ENCODE measurements at regions not wholly inside any gene's neighbourhood (a gene's known extent, or its start where the extent isn't known, plus 50 kb on each side); places are given as distances from the start of the nearest gene placed in this dataset.

DNA sequence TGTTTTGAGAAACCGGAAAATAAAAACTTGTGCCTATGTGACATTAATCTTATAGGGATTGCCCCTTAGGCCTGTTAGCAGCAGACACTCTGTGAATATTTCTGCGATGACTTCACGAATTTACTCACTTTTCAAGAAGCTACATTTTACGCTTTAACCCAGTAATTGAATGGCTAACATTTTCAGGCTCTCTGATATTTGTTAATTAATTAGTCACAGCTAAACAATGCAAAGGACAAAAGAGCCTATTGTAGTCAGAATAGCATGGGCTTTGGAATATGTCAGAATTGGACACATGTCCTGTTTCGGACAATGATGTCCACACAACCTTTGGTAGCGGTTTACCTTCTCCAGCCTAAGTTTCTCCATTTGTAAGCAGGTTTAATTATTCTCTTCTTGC, 506.6 kb downstream of the EFNB2 start:
- no peaks in the 10 kb centered on the region for H3K9me3 ChIP-seq (ENCODE audit: control insufficient read depth, low read length)
- intact Hi-C loops (cut with DNase I), result no loop called here
- 95 to 96% methylated on average over 6 of the region's 6 CpGs for WGBS, 2 donors
- H3K36me3 ChIP-seq (ENCODE audit: control insufficient read depth in 1 of 2, insufficient read depth in 2 of 2, low read length in 1 of 2), result no peaks in the 10 kb centered on the region
- no peak for ATAC-seq (ENCODE audit: low FRiP score)
- DNase-seq, result no peak
- H3K4me1 ChIP-seq (ENCODE audit: control insufficient read depth in 1 of 2, insufficient read depth in 2 of 2, low read length in 2 of 2), result no peaks in the 10 kb centered on the region
- H3K27me3 ChIP-seq (ENCODE audit: control insufficient read depth in 1 of 2, insufficient read depth in 2 of 2, low read length in 1 of 2), result no peaks in the 10 kb centered on the region
- H3K27ac ChIP-seq (ENCODE audit: low read depth in 1 of 2, low read length in 2 of 2), result no peak overlapping the region
- H3K4me3 ChIP-seq (ENCODE audit: low read length in 2 of 2), result no peak overlapping the region

- ATAC-seq (ENCODE audit: low FRiP score), result no peak
- intact Hi-C loops (cut with DNase I), result no loop called here
- 85 to 92% methylated on average over 2 of the region's 2 CpGs for WGBS, 2 donors
- DNase-seq, result no peak
- no peak overlapping the region for H3K4me3 ChIP-seq (ENCODE audit: low read length in 2 of 2)
- peaks cover 1% of the 10 kb centered on the region for H3K9me3 ChIP-seq (ENCODE audit: control insufficient read depth, low read length)
- H3K36me3 ChIP-seq (ENCODE audit: control insufficient read depth in 1 of 2, insufficient read depth in 2 of 2, low read length in 1 of 2), result no peaks in the 10 kb centered on the region
- H3K27ac ChIP-seq (ENCODE audit: low read depth in 1 of 2, low read length in 2 of 2), result no peak overlapping the region
- H3K4me1 ChIP-seq (ENCODE audit: control insufficient read depth in 1 of 2, insufficient read depth in 2 of 2, low read length in 2 of 2), result no peaks in the 10 kb centered on the region
- H3K27me3 ChIP-seq (ENCODE audit: control insufficient read depth in 1 of 2, insufficient read depth in 2 of 2, low read length in 1 of 2), result no peaks in the 10 kb centered on the region
Measured at GRCh38 chr13:106011600-106011999, 523.9 kb downstream of the EFNB2 start.

- no peaks in the 10 kb centered on the region for H3K4me1 ChIP-seq (ENCODE audit: control insufficient read depth in 1 of 2, insufficient read depth in 2 of 2, low read length in 2 of 2)
Measured at GRCh38 chr13:106010836-106011235, 524.6 kb downstream of the EFNB2 start.

DNA sequence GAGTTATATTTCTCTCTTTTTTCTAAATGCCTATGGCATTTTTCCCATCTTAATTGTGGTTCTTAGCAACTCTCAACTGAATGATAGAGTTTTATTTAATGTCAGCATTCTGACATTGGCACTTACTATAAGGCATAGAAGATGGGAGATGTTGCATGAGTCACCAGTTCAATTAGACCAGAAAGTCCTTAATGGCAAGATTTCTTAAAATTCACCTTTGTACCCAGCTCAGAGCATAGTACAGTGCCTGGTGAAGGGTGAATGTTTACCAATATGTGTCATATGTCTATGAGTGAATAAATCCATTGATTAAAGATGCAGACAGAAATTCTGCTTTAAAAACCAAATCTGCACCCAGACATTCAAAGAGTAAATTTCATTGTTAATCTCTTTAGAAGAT, 526.9 kb downstream of the EFNB2 start:
- DNase-seq (no peak), ATAC-seq (ENCODE audit: low FRiP score) (no peak)
- Histone ChIP-seq H3K27ac (ENCODE audit: low read depth in 1 of 2, low read length in 2 of 2) (no peak overlapping the region), H3K9me3 (ENCODE audit: control insufficient read depth, low read length) (no peaks in the 10 kb centered on the region), H3K4me1 (ENCODE audit: control insufficient read depth in 1 of 2, insufficient read depth in 2 of 2, low read length in 2 of 2) (no peaks in the 10 kb centered on the region), H3K27me3 (ENCODE audit: control insufficient read depth in 1 of 2, insufficient read depth in 2 of 2, low read length in 1 of 2) (no peaks in the 10 kb centered on the region), H3K4me3 (ENCODE audit: low read length in 2 of 2) (no peak overlapping the region), H3K36me3 (ENCODE audit: control insufficient read depth in 1 of 2, insufficient read depth in 2 of 2, low read length in 1 of 2) (no peaks in the 10 kb centered on the region)
- intact Hi-C loops (cut with DNase I), result no loop called here

More at GRCh38 chr13:106010836-106011235, 524.6 kb downstream of the EFNB2 start:
- DNase-seq (no peak), ATAC-seq (ENCODE audit: low FRiP score) (no peak)
- intact Hi-C loops (cut with DNase I), result no loop called here
- Histone ChIP-seq H3K4me3 (ENCODE audit: low read length in 2 of 2) (no peak overlapping the region), H3K27ac (ENCODE audit: low read depth in 1 of 2, low read length in 2 of 2) (no peak overlapping the region), H3K27me3 (ENCODE audit: control insufficient read depth in 1 of 2, insufficient read depth in 2 of 2, low read length in 1 of 2) (no peaks in the 10 kb centered on the region), H3K36me3 (ENCODE audit: control insufficient read depth in 1 of 2, insufficient read depth in 2 of 2, low read length in 1 of 2) (no peaks in the 10 kb centered on the region), H3K9me3 (ENCODE audit: control insufficient read depth, low read length) (peaks cover 1% of the 10 kb centered on the region)
- 74 to 95% methylated on average over 3 of the region's 3 CpGs for WGBS, 2 donors

DNA sequence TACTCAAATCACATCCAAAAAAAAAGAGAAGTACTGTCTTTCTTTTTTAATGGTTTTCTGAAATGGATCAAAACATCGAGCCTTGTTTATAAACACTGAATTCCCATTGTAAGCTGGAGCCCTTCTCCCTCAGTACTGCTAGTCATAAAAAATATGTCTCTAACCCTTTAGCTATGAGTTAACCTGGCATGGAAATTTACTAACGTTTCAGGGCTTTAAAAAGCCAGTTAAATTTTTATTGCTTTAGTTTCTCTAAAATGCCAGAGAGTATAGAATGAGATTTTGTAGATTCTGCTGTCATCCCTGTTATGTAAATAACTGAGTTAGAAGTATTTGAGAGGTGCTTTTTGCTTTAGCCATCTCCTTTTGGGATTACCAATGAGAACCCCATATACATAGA, 528.3 kb downstream of the EFNB2 start:
- ATAC-seq (ENCODE audit: low FRiP score), result no peak
- H3K4me3 ChIP-seq (ENCODE audit: low read length in 2 of 2), result no peak overlapping the region
- no peaks in the 10 kb centered on the region for H3K27me3 ChIP-seq (ENCODE audit: control insufficient read depth in 1 of 2, insufficient read depth in 2 of 2, low read length in 1 of 2)
- 74 to 79% methylated on average over 2 of the region's 2 CpGs for WGBS, 2 donors
- H3K36me3 ChIP-seq (ENCODE audit: control insufficient read depth in 1 of 2, insufficient read depth in 2 of 2, low read length in 1 of 2), result no peaks in the 10 kb centered on the region
- intact Hi-C loops (cut with DNase I), result no loop called here
- no peaks in the 10 kb centered on the region for H3K9me3 ChIP-seq (ENCODE audit: control insufficient read depth, low read length)
- DNase-seq, result no peak
- no peak overlapping the region for H3K27ac ChIP-seq (ENCODE audit: low read depth in 1 of 2, low read length in 2 of 2)
- no peaks in the 10 kb centered on the region for H3K4me1 ChIP-seq (ENCODE audit: control insufficient read depth in 1 of 2, insufficient read depth in 2 of 2, low read length in 2 of 2)

GRCh38 chr13:106003651-106004050, 531.8 kb downstream of the EFNB2 start:
- Histone ChIP-seq H3K27me3 (ENCODE audit: control insufficient read depth in 1 of 2, insufficient read depth in 2 of 2, low read length in 1 of 2) (no peaks in the 10 kb centered on the region), H3K4me1 (ENCODE audit: control insufficient read depth in 1 of 2, insufficient read depth in 2 of 2, low read length in 2 of 2) (no peaks in the 10 kb centered on the region), H3K9me3 (ENCODE audit: control insufficient read depth, low read length) (no peaks in the 10 kb centered on the region), H3K36me3 (ENCODE audit: control insufficient read depth in 1 of 2, insufficient read depth in 2 of 2, low read length in 1 of 2) (no peaks in the 10 kb centered on the region), H3K27ac (ENCODE audit: low read depth in 1 of 2, low read length in 2 of 2) (no peak overlapping the region), H3K4me3 (ENCODE audit: low read length in 2 of 2) (no peak overlapping the region)
- ATAC-seq (ENCODE audit: low FRiP score), result no peak
- no peak for DNase-seq
- 88 to 93% methylated on average over 1 of the region's 1 CpG for WGBS, 2 donors
- intact Hi-C loops (cut with DNase I), result no loop called here

- WGBS, 2 donors, result 48 to 49% methylated on average over 2 of the region's 2 CpGs
- DNase-seq (no peak), ATAC-seq (ENCODE audit: low FRiP score) (no peak)
Measured at GRCh38 chr13:106001443-106001842, 534.0 kb downstream of the EFNB2 start.

GRCh38 chr13:105997581-105998550, 537.6 kb downstream of the EFNB2 start:
- ATAC-seq (ENCODE audit: low FRiP score) (peak; percentile 36), DNase-seq (no peak)
- H3K4me3 ChIP-seq (ENCODE audit: low read length in 2 of 2), result no peak overlapping the region
- H3K4me1 ChIP-seq (ENCODE audit: control insufficient read depth in 1 of 2, insufficient read depth in 2 of 2, low read length in 2 of 2), result no peaks in the 10 kb centered on the region
- intact Hi-C loops (cut with DNase I), result no loop called here
- no peaks in the 10 kb centered on the region for H3K27me3 ChIP-seq (ENCODE audit: control insufficient read depth in 1 of 2, insufficient read depth in 2 of 2, low read length in 1 of 2)
- no peaks in the 10 kb centered on the region for H3K9me3 ChIP-seq (ENCODE audit: control insufficient read depth, low read length)
- WGBS, 2 donors, result 83% methylated on average over 29 of the region's 29 CpGs
- no peak overlapping the region for H3K27ac ChIP-seq (ENCODE audit: low read depth in 1 of 2, low read length in 2 of 2)
- H3K36me3 ChIP-seq (ENCODE audit: control insufficient read depth in 1 of 2, insufficient read depth in 2 of 2, low read length in 1 of 2), result no peaks in the 10 kb centered on the region

More at GRCh38 chr13:106001443-106001842, 534.0 kb downstream of the EFNB2 start:
- Histone ChIP-seq H3K27me3 (ENCODE audit: control insufficient read depth in 1 of 2, insufficient read depth in 2 of 2, low read length in 1 of 2) (no peaks in the 10 kb centered on the region), H3K36me3 (ENCODE audit: control insufficient read depth in 1 of 2, insufficient read depth in 2 of 2, low read length in 1 of 2) (no peaks in the 10 kb centered on the region), H3K27ac (ENCODE audit: low read depth in 1 of 2, low read length in 2 of 2) (no peak overlapping the region), H3K9me3 (ENCODE audit: control insufficient read depth, low read length) (no peaks in the 10 kb centered on the region), H3K4me1 (ENCODE audit: control insufficient read depth in 1 of 2, insufficient read depth in 2 of 2, low read length in 2 of 2) (no peaks in the 10 kb centered on the region), H3K4me3 (ENCODE audit: low read length in 2 of 2) (no peak overlapping the region)
- intact Hi-C loops (cut with DNase I), result no loop called here

- H3K4me3 ChIP-seq (ENCODE audit: low read length in 2 of 2), result no peak overlapping the region
- no peak for DNase-seq
- WGBS, 2 donors, result 82 to 84% methylated on average over 13 of the region's 13 CpGs
- H3K9me3 ChIP-seq (ENCODE audit: control insufficient read depth, low read length), result peaks cover 2% of the 10 kb centered on the region
- no peaks in the 10 kb centered on the region for H3K36me3 ChIP-seq (ENCODE audit: control insufficient read depth in 1 of 2, insufficient read depth in 2 of 2, low read length in 1 of 2)
- H3K27me3 ChIP-seq (ENCODE audit: control insufficient read depth in 1 of 2, insufficient read depth in 2 of 2, low read length in 1 of 2), result no peaks in the 10 kb centered on the region
- H3K4me1 ChIP-seq (ENCODE audit: control insufficient read depth in 1 of 2, insufficient read depth in 2 of 2, low read length in 2 of 2), result no peaks in the 10 kb centered on the region
- intact Hi-C loops (cut with DNase I), result no loop called here
- no peak overlapping the region for H3K27ac ChIP-seq (ENCODE audit: low read depth in 1 of 2, low read length in 2 of 2)
- ATAC-seq (ENCODE audit: low FRiP score), result no peak
Measured at GRCh38 chr13:105996391-105997025, 539.0 kb downstream of the EFNB2 start.

Measured in aorta (tissue), 5 donors.